ENCODE measurements at regions not wholly inside any gene's neighbourhood (a gene's known extent, or its start where the extent isn't known, plus 50 kb on each side); places are given as distances from the start of the nearest gene placed in this dataset.

DNA sequence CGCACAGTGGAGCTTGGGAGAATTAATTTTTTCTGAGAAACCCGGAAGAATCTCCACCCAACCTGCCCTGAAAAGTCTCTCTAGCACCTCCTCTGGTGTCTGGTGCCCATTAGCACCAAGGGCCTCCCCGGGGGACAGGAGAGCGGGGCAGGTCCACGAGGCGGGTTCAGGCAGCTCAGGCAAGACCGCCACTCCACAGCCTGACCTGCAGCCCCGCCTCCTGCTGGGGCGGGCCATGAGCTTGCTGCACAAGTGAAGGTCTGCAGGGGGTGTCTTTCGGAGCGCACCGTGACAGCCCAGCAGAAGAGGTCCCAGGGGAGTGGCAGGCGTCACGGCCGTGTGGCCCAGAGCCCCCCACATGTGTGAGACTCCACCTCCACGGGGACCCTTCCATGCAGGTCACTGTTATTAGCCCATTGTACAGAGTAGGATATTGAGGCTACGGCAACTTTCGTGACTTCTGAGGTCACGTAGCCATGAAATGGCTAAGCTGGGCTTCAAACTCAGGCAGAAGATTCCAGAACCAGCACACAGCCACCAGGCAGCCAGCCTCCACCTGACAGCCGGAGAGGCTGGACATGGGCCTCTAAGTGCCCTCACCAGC, 63.9 kb upstream of the SLCO4A1 start:
- Histone ChIP-seq H3K36me3 (ENCODE audit: control insufficient read depth in 2 of 2, insufficient read depth in 1 of 2, low read length in 2 of 2) (no peaks in the 10 kb centered on the region), H3K4me3 (ENCODE audit: low read depth, low read length) (no peak overlapping the region), H3K4me1 (ENCODE audit: control insufficient read depth, insufficient read depth, low read length) (no peaks in the 10 kb centered on the region), H3K27ac (ENCODE audit: extremely low read depth, low read depth, low read length) (no peak overlapping the region), H3K9me3 (ENCODE audit: control insufficient read depth, insufficient read depth, low read depth, low read length) (no peaks in the 10 kb centered on the region)
- TF ChIP-seq, protein P1, sequence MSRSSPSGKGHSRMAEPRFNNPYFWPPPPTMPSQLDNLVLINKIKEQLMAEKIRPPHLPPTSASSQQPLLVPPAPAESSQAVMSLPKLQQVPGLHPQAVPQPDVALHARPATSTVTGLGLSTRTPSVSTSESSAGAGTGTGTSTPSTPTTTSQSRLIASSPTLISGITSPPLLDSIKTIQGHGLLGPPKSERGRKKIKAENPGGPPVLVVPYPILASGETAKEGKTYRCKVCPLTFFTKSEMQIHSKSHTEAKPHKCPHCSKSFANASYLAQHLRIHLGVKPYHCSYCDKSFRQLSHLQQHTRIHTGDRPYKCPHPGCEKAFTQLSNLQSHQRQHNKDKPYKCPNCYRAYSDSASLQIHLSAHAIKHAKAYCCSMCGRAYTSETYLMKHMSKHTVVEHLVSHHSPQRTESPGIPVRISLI (tag by site-specific recombination; IDR thresholded peaks at IDR 0.05): no peak
- TF ChIP-seq GLIS1 (tag by site-specific recombination; IDR thresholded peaks at IDR 0.05): peak; percentile 60
- no peak for TF ChIP-seq ZFP69B (tag by site-specific recombination; IDR thresholded peaks at IDR 0.05)
- no peak for TF ChIP-seq ZNF658 (tag by site-specific recombination; IDR thresholded peaks at IDR 0.05)
- no peak for TF ChIP-seq ZNF510 (tag by site-specific recombination; IDR thresholded peaks at IDR 0.05; ENCODE audit: insufficient replicate concordance)
- TF ChIP-seq BCL11B (tag by site-specific recombination; IDR thresholded peaks at IDR 0.05; ENCODE audit: low read depth): no peak
- no peak for TF ChIP-seq MZF1 (tag by site-specific recombination; IDR thresholded peaks at IDR 0.05; ENCODE audit: borderline replicate concordance)
- peak; percentile 58 for TF ChIP-seq SP2 (tag by site-specific recombination; IDR thresholded peaks at IDR 0.05)
- no peak for TF ChIP-seq ZBTB21 (tag by site-specific recombination; IDR thresholded peaks at IDR 0.05)
- TF ChIP-seq PRDM1 (tag by site-specific recombination; IDR thresholded peaks at IDR 0.05): no peak
- TF ChIP-seq, protein P2, sequence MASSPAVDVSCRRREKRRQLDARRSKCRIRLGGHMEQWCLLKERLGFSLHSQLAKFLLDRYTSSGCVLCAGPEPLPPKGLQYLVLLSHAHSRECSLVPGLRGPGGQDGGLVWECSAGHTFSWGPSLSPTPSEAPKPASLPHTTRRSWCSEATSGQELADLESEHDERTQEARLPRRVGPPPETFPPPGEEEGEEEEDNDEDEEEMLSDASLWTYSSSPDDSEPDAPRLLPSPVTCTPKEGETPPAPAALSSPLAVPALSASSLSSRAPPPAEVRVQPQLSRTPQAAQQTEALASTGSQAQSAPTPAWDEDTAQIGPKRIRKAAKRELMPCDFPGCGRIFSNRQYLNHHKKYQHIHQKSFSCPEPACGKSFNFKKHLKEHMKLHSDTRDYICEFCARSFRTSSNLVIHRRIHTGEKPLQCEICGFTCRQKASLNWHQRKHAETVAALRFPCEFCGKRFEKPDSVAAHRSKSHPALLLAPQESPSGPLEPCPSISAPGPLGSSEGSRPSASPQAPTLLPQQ (tag by site-specific recombination; IDR thresholded peaks at IDR 0.05): no peak
- TF ChIP-seq ZNF175 (tag by site-specific recombination; IDR thresholded peaks at IDR 0.05): no peak
- no peak for TF ChIP-seq ZBTB1 (tag by site-specific recombination; IDR thresholded peaks at IDR 0.05)
- TF ChIP-seq ZNF433 (tag by site-specific recombination; IDR thresholded peaks at IDR 0.05; ENCODE audit: low read depth): no peak
- TF ChIP-seq ZNF791 (tag by site-specific recombination; IDR thresholded peaks at IDR 0.05): no peak
- TF ChIP-seq, protein P3, sequence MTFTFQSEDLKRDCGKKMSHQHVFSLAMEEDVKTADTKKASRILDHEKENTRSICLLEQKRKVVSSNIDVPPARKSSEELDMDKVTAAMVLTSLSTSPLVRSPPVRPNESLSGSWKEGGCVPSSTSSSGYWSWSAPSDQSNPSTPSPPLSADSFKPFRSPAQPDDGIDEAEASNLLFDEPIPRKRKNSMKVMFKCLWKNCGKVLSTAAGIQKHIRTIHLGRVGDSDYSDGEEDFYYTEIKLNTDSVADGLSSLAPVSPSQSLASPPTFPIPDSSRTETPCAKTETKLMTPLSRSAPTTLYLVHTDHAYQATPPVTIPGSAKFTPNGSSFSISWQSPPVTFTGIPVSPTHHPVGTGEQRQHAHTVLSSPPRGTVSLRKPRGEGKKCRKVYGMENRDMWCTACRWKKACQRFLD (tag by site-specific recombination; IDR thresholded peaks at IDR 0.05): no peak
- TF ChIP-seq ZNF354C (tag by site-specific recombination; IDR thresholded peaks at IDR 0.05; ENCODE audit: borderline replicate concordance, low read depth): no peak
- TF ChIP-seq ZNF239 (tag by site-specific recombination; IDR thresholded peaks at IDR 0.05): no peak
- TF ChIP-seq ZNF785 (tag by site-specific recombination; IDR thresholded peaks at IDR 0.05): no peak
- TF ChIP-seq ZNF596 (tag by site-specific recombination; IDR thresholded peaks at IDR 0.05): no peak
- peak; percentile 39; the same call in 1 of the 2 replicates for TF ChIP-seq ZIC2 (tag by site-specific recombination; IDR thresholded peaks at IDR 0.05)
- TF ChIP-seq, protein P4, sequence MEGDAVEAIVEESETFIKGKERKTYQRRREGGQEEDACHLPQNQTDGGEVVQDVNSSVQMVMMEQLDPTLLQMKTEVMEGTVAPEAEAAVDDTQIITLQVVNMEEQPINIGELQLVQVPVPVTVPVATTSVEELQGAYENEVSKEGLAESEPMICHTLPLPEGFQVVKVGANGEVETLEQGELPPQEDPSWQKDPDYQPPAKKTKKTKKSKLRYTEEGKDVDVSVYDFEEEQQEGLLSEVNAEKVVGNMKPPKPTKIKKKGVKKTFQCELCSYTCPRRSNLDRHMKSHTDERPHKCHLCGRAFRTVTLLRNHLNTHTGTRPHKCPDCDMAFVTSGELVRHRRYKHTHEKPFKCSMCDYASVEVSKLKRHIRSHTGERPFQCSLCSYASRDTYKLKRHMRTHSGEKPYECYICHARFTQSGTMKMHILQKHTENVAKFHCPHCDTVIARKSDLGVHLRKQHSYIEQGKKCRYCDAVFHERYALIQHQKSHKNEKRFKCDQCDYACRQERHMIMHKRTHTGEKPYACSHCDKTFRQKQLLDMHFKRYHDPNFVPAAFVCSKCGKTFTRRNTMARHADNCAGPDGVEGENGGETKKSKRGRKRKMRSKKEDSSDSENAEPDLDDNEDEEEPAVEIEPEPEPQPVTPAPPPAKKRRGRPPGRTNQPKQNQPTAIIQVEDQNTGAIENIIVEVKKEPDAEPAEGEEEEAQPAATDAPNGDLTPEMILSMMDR (tag by site-specific recombination; IDR thresholded peaks at IDR 0.05): no peak
- no peak for TF ChIP-seq SP7 (tag by site-specific recombination; IDR thresholded peaks at IDR 0.05)
- TF ChIP-seq, protein P5, sequence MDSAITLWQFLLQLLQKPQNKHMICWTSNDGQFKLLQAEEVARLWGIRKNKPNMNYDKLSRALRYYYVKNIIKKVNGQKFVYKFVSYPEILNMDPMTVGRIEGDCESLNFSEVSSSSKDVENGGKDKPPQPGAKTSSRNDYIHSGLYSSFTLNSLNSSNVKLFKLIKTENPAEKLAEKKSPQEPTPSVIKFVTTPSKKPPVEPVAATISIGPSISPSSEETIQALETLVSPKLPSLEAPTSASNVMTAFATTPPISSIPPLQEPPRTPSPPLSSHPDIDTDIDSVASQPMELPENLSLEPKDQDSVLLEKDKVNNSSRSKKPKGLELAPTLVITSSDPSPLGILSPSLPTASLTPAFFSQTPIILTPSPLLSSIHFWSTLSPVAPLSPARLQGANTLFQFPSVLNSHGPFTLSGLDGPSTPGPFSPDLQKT (IDR thresholded peaks at IDR 0.05; ENCODE audit: borderline replicate concordance, low read depth, low read length): no peak
- TF ChIP-seq, protein P6, sequence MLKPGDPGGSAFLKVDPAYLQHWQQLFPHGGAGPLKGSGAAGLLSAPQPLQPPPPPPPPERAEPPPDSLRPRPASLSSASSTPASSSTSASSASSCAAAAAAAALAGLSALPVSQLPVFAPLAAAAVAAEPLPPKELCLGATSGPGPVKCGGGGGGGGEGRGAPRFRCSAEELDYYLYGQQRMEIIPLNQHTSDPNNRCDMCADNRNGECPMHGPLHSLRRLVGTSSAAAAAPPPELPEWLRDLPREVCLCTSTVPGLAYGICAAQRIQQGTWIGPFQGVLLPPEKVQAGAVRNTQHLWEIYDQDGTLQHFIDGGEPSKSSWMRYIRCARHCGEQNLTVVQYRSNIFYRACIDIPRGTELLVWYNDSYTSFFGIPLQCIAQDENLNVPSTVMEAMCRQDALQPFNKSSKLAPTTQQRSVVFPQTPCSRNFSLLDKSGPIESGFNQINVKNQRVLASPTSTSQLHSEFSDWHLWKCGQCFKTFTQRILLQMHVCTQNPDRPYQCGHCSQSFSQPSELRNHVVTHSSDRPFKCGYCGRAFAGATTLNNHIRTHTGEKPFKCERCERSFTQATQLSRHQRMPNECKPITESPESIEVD (tag by site-specific recombination; IDR thresholded peaks at IDR 0.05): no peak
- CTCF ChIA-PET: interaction anchor here (0.7 to 2.2 kb wide), 5 partner anchors 38 to 468 kb away, joined by 3 to 9 read pairs (median 4); no protein-coding TSS in a partner anchor
- POLR2A ChIA-PET: no interaction called here

All from HEK293 (cell line).